Body of pancreas (tissue), 4 donors: ENCODE measurements at regions not wholly inside any gene's neighbourhood (a gene's known extent, or its start where the extent isn't known, plus 50 kb on each side); places are given as distances from the start of the nearest gene placed in this dataset.

ENCODE experiments used
- POLR2A ChIP-seq, 3 donors: fragments of 450-650 bp; IDR thresholded peaks; one replicate each; pipeline ENCODE4 v1.6.1; 2016; ENCODE audit warnings: antibody characterized with exemption in 3 of 3, mild to moderate bottlenecking in 2 of 3
- TF ChIP-seq, protein P1 (sequence below), 7 experiments: fragments of 450-650 bp in 4 of 7; fragments of 200-600 bp in 3 of 7; sonication (generic) in 3 of 7; IDR thresholded peaks; one replicate each; pipeline ENCODE4 v1.5.1; 2016 to 2019; ENCODE audit warnings: antibody characterized with exemption in 7 of 7

DNA sequence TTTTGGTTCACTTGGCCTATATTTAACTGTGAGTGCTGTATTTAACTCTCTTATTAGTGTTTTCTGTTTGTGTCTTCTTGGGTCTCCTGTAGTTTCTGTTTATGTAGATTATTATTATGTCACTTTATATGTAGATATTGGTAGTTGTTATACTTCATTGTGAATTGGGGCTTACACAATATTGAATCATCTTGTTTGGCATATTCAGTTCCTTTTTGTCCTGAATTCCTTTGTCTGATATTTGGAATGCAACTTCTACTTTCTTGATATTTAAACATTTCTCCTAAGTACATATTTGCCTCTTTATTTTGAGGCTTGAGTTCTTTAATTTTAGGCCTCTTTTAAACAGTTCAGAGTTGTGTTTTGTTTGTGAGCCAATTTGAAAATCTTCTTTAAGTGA is 544.8 kb upstream of the ADGRL3 start:
- TF ChIP-seq, protein P1, sequence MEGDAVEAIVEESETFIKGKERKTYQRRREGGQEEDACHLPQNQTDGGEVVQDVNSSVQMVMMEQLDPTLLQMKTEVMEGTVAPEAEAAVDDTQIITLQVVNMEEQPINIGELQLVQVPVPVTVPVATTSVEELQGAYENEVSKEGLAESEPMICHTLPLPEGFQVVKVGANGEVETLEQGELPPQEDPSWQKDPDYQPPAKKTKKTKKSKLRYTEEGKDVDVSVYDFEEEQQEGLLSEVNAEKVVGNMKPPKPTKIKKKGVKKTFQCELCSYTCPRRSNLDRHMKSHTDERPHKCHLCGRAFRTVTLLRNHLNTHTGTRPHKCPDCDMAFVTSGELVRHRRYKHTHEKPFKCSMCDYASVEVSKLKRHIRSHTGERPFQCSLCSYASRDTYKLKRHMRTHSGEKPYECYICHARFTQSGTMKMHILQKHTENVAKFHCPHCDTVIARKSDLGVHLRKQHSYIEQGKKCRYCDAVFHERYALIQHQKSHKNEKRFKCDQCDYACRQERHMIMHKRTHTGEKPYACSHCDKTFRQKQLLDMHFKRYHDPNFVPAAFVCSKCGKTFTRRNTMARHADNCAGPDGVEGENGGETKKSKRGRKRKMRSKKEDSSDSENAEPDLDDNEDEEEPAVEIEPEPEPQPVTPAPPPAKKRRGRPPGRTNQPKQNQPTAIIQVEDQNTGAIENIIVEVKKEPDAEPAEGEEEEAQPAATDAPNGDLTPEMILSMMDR (IDR thresholded peaks at IDR 0.05): no peak
- no peak for TF ChIP-seq POLR2A (IDR thresholded peaks at IDR 0.05)
